Neuronal stem cell (in vitro differentiated cells): ENCODE measurements at regions not wholly inside any gene's neighbourhood (a gene's known extent, or its start where the extent isn't known, plus 50 kb on each side); places are given as distances from the start of the nearest gene placed in this dataset.
"Not testable (repeated sequence)": the region's sequence is repeated elsewhere in the genome, so short reads cannot be mapped to it uniquely, and the experiment has no call there.

ENCODE experiments used
- DNase-seq: peaks from one replicate; pipeline ENCODE4 v3.0.0-alpha.2; 2013; ENCODE audit warnings: low spot score
- H2AFZ ChIP-seq: one replicate; pipeline ENCODE4 v1.6.1; 2013; ENCODE audit warnings: mild to moderate bottlenecking, low read length, inconsistent platforms
- H2AK5ac ChIP-seq: 2 replicates; pipeline ENCODE4 v1.6.1; 2013; ENCODE audit warnings: low read depth, mild to moderate bottlenecking, inconsistent platforms, low read length, moderate library complexity, mixed read lengths
- H2BK120ac ChIP-seq: 2 replicates; pipeline ENCODE4 v1.6.1; 2013; ENCODE audit warnings: low read depth, mild to moderate bottlenecking, inconsistent platforms, low read length, moderate library complexity, mixed read lengths
- H2BK12ac ChIP-seq: one replicate; pipeline ENCODE4 v1.6.1; 2013; ENCODE audit warnings: low read length, inconsistent platforms
- H2BK15ac ChIP-seq: 2 replicates; pipeline ENCODE4 v1.6.1; 2013; ENCODE audit warnings: mild to moderate bottlenecking, low read length, inconsistent platforms, mixed read lengths
- H2BK5ac ChIP-seq: one replicate; pipeline ENCODE4 v1.6.1; 2013; ENCODE audit warnings: inconsistent platforms, mild to moderate bottlenecking, low read length, moderate library complexity
- H3K14ac ChIP-seq: one replicate; pipeline ENCODE4 v1.6.1; 2013; ENCODE audit warnings: low read length, inconsistent platforms
- H3K18ac ChIP-seq: 2 replicates; pipeline ENCODE4 v1.6.1; 2013; ENCODE audit warnings: low read length, inconsistent platforms
- H3K23ac ChIP-seq: 2 replicates; pipeline ENCODE4 v1.6.1; 2013; ENCODE audit warnings: low read depth, mild to moderate bottlenecking, mixed read lengths, low read length, inconsistent platforms; ENCODE audit not compliant: poor library complexity
- H3K27ac ChIP-seq: replicated peaks from 3 replicates; pipeline ENCODE4 v1.5.1; 2013; ENCODE audit warnings: low read length, inconsistent platforms
- H3K27me3 ChIP-seq, 3 experiments: 2 replicates each; pipeline ENCODE4 v1.6.1; 2013; ENCODE audit warnings: low read length in 3 of 3, mild to moderate bottlenecking in 2 of 3, inconsistent platforms in 1 of 3, low read depth in 1 of 3, mixed read lengths in 1 of 3, moderate library complexity in 1 of 3; ENCODE audit not compliant: control insufficient read depth in 3 of 3, insufficient read depth in 3 of 3
- H3K36me3 ChIP-seq, 2 donors: replicated peaks in 1 of 2; 2 replicates each; pipeline ENCODE4 v1.6.1; 2013; ENCODE audit warnings: low read length in 2 of 2; ENCODE audit not compliant: control insufficient read depth in 2 of 2, insufficient read depth in 2 of 2
- H3K4ac ChIP-seq: 2 replicates; pipeline ENCODE4 v1.6.1; 2013; ENCODE audit warnings: inconsistent platforms, mild to moderate bottlenecking, low read length, moderate library complexity
- H3K4me1 ChIP-seq, 2 donors: 1 replicate in 1 of 2; 2 replicates in 1 of 2; pipeline ENCODE4 v1.6.1; 2013; ENCODE audit warnings: low read length in 2 of 2, low read depth in 1 of 2; ENCODE audit not compliant: control insufficient read depth in 2 of 2, insufficient read depth in 1 of 2
- H3K4me2 ChIP-seq: one replicate; pipeline ENCODE4 v1.6.1; 2013; ENCODE audit warnings: mild to moderate bottlenecking, low read length, inconsistent platforms; ENCODE audit not compliant: insufficient read depth, poor library complexity, severe bottlenecking
- H3K4me3 ChIP-seq, 2 donors: 2 replicates each; pipeline ENCODE4 v1.5.1; 2013; ENCODE audit warnings: low read length in 2 of 2, mild to moderate bottlenecking in 2 of 2, inconsistent platforms in 1 of 2, moderate library complexity in 1 of 2
- H3K79me1 ChIP-seq: one replicate; pipeline ENCODE4 v1.6.1; 2013; ENCODE audit warnings: low read depth, mild to moderate bottlenecking, inconsistent platforms, low read length, moderate library complexity
- H3K9ac ChIP-seq: one replicate; pipeline ENCODE4 v1.6.1; 2013; ENCODE audit warnings: mild to moderate bottlenecking, low read depth, low read length, inconsistent platforms; ENCODE audit not compliant: poor library complexity
- H3K9me3 ChIP-seq, 2 donors: replicated peaks in 1 of 2; 2 replicates each; pipeline versions ENCODE3 to v1.6.1; 2013; ENCODE audit warnings: low read length in 2 of 2, mild to moderate bottlenecking in 2 of 2, inconsistent platforms in 1 of 2, low read depth in 1 of 2, mixed read lengths in 1 of 2, moderate library complexity in 1 of 2; ENCODE audit not compliant: control insufficient read depth in 2 of 2, insufficient read depth in 1 of 2
- H4K8ac ChIP-seq: one replicate; pipeline ENCODE4 v1.6.1; 2013; ENCODE audit warnings: low read depth, mild to moderate bottlenecking, inconsistent platforms, low read length, moderate library complexity
- H4K91ac ChIP-seq: one replicate; pipeline ENCODE4 v1.6.1; 2013; ENCODE audit warnings: low read length, low read depth, mild to moderate bottlenecking, inconsistent platforms; ENCODE audit not compliant: poor library complexity
- WGBS, 2 donors: extraction: QIAGEN DNeasy Blood & Tissue Kit; methylation state at CpG; one replicate each; pipeline ENCODE4 v1.1.7; 2013; ENCODE audit warnings: missing lambda C conversion rate in 2 of 2, mixed read lengths in 1 of 2; ENCODE audit not compliant: insufficient read length in 2 of 2, insufficient replicate concordance in 1 of 2; ENCODE audit errors: extremely low coverage in 2 of 2; 5-methylcytosine and 5-hydroxymethylcytosine counted together

DNA sequence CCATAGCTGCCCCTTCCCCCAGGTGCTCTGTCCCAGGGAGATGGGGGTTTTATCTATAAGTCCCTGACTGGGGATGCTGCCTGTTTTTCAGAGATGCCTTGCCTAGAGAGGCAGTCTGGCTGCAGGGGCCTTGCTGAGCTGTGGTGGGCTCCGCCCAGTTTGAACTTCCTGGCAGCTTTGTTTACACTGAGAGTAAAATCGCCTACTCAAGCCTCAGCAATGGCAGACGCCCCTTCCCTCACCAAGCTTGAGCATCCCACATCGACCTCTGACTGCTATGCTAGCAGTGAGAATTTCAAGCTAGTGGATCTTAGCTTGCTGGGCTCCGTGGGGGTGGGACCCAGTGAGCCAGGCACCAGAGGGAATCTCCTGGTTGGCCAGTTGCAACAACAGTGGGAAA is 430.4 kb downstream of the CPS1 start:
- not testable (repeated sequence) for H3K4me1 ChIP-seq, H4K91ac ChIP-seq, H3K9me3 ChIP-seq, H2BK5ac ChIP-seq, H2AK5ac ChIP-seq, H3K27me3 ChIP-seq, H3K9ac ChIP-seq, H3K23ac ChIP-seq, H3K27ac ChIP-seq, H3K79me1 ChIP-seq, H4K8ac ChIP-seq, H3K18ac ChIP-seq, H2BK15ac ChIP-seq, H3K14ac ChIP-seq, H3K4me2 ChIP-seq, H3K36me3 ChIP-seq, DNase-seq, H3K4ac ChIP-seq, H2BK120ac ChIP-seq, H2BK12ac ChIP-seq
- Histone ChIP-seq H3K4me3 (peak overlapping the region in 1 of 2 donors; percentile 46), H2AFZ (peak overlapping the region; percentile 84)
- no CpG with 5 or more reads among the region's 5 CpGs for WGBS, 2 donors

DNA sequence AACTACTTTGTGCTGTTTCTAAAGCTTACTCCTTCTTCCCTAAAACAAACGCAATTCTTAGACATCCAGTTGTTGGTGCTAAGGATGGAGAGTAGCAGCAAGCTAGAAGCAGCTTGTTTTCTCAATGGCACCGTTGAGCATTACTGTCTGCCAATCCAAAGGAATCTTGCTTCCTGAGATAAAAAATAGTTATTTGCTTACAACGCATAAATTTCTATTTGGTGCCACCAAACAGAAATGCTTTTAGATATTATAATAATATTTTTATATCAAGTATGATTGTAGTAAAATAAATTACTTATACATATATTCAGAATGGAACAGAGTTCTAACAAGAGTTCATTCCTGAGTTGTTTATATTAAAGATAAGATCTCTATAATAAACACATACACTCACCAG is 434.7 kb downstream of the CPS1 start:
- H3K4me1 ChIP-seq = no peaks in the 10 kb centered on the region
- no peak overlapping the region for H3K14ac ChIP-seq
- no peak overlapping the region for H3K4ac ChIP-seq
- no peak overlapping the region for H2BK12ac ChIP-seq
- H2BK120ac ChIP-seq = no peak overlapping the region
- H3K27ac ChIP-seq = no peak overlapping the region
- no peaks in the 10 kb centered on the region for H3K27me3 ChIP-seq
- H4K91ac ChIP-seq = no peak overlapping the region
- no peak overlapping the region for H3K9ac ChIP-seq
- no peak for DNase-seq
- H2BK5ac ChIP-seq = no peak overlapping the region
- no peak overlapping the region for H2AK5ac ChIP-seq
- no peak overlapping the region for H4K8ac ChIP-seq
- no peak overlapping the region for H3K4me2 ChIP-seq
- H3K36me3 ChIP-seq = no peaks in the 10 kb centered on the region
- H3K18ac ChIP-seq = no peak overlapping the region
- H3K4me3 ChIP-seq = no peak overlapping the region
- H2BK15ac ChIP-seq = no peak overlapping the region
- peaks cover 0 to 5% of the 10 kb centered on the region in 2 donors for H3K9me3 ChIP-seq
- no peak overlapping the region for H2AFZ ChIP-seq
- WGBS, 2 donors = no CpG with 5 or more reads among the region's 3 CpGs
- no peak overlapping the region for H3K23ac ChIP-seq
- H3K79me1 ChIP-seq = no peaks in the 10 kb centered on the region

DNA sequence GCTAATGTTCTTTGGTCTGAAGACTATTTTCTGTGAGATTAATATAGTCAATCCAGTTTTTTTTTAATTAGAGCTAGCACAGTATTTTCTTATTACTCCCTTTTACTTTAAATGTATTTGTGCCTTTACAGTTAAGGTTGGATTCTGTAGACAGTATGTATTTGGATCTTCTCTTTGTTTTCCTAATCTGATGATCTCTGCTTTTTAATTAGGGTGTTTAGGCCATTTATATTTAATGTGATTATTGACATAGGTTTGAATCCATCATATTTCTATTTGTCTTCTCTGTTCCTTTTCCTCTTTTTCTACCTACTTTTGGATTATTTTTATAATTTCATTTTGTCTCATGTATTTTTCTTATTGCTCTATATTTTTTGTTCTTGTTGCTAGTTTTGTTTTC is 437.7 kb downstream of the CPS1 start:
- Histone ChIP-seq H3K4ac (no peak overlapping the region), H3K9me3 (peaks cover 0 to 5% of the 10 kb centered on the region in 2 donors), H4K8ac (no peak overlapping the region), H4K91ac (no peak overlapping the region), H2AFZ (no peak overlapping the region), H3K79me1 (no peaks in the 10 kb centered on the region), H2BK120ac (no peak overlapping the region), H3K4me3 (no peak overlapping the region), H2BK15ac (no peak overlapping the region), H3K36me3 (no peaks in the 10 kb centered on the region), H3K4me2 (no peak overlapping the region), H3K14ac (no peak overlapping the region), H2BK5ac (no peak overlapping the region), H3K27me3 (no peaks in the 10 kb centered on the region), H3K18ac (no peak overlapping the region), H3K23ac (no peak overlapping the region), H3K27ac (no peak overlapping the region), H3K4me1 (no peaks in the 10 kb centered on the region), H3K9ac (no peak overlapping the region), H2BK12ac (no peak overlapping the region), H2AK5ac (no peak overlapping the region)
- DNase-seq = no peak

DNA sequence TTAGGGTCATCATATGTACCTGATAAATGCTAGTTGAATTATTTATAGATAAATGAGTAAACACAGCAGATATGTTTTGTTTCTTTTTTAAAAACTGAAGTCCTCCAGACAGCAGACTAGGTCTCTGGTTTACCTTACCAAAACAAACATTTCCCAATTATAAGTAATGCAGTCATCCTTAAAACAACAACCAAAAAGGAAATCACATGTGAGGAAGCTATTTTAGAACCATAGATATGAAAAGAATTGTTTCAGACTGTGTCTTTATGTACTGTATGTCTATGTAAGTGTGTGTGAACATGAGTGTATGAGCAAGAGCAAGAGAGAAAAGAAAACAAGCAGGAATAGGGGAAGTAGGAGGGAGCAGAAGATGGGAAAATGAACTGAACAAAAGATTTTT is 441.0 kb downstream of the CPS1 start:
- H3K18ac ChIP-seq = no peak overlapping the region
- H2BK5ac ChIP-seq = no peak overlapping the region
- H2AFZ ChIP-seq = no peak overlapping the region
- no peak overlapping the region for H3K14ac ChIP-seq
- H3K9me3 ChIP-seq = peaks cover 0 to 5% of the 10 kb centered on the region in 2 donors
- H2BK120ac ChIP-seq = no peak overlapping the region
- no peak overlapping the region for H4K8ac ChIP-seq
- H3K4me1 ChIP-seq = no peaks in the 10 kb centered on the region
- no peak overlapping the region for H3K4ac ChIP-seq
- H3K79me1 ChIP-seq = no peaks in the 10 kb centered on the region
- H3K23ac ChIP-seq = no peak overlapping the region
- no peak overlapping the region for H3K4me3 ChIP-seq
- no peak overlapping the region for H2AK5ac ChIP-seq
- H3K27ac ChIP-seq = no peak overlapping the region
- DNase-seq = no peak
- H3K9ac ChIP-seq = no peak overlapping the region
- no peak overlapping the region for H2BK12ac ChIP-seq
- no peak overlapping the region for H3K4me2 ChIP-seq
- no peaks in the 10 kb centered on the region for H3K36me3 ChIP-seq
- H4K91ac ChIP-seq = no peak overlapping the region
- H3K27me3 ChIP-seq = no peaks in the 10 kb centered on the region
- no peak overlapping the region for H2BK15ac ChIP-seq
